ENCODE measurements at regions not wholly inside any gene's neighbourhood (a gene's known extent, or its start where the extent isn't known, plus 50 kb on each side); places are given as distances from the start of the nearest gene placed in this dataset.
"Not testable (repeated sequence)": the region's sequence is repeated elsewhere in the genome, so short reads cannot be mapped to it uniquely, and the experiment has no call there.

- no peak for DNase-seq
These were observed 117.5 kb upstream of the BEND6 start for GRCh38 chr6:56837322-56837894.

GRCh38 chr6:56835612-56836011 is 119.3 kb upstream of the BEND6 start:
- DNase-seq: no peak

GRCh38 chr6:56833873-56834272 is 121.0 kb upstream of the BEND6 start:
- DNase-seq: no peak

- DNase-seq: no peak
These were observed 121.6 kb upstream of the BEND6 start for GRCh38 chr6:56833127-56833791.

- DNase-seq: no peak
These were observed 122.7 kb upstream of the BEND6 start for GRCh38 chr6:56832225-56832624.

GRCh38 chr6:56831334-56831733 is 123.6 kb upstream of the BEND6 start:
- DNase-seq: no peak

GRCh38 chr6:56827908-56828649 is 126.8 kb upstream of the BEND6 start:
- no peak for DNase-seq

GRCh38 chr6:56824431-56824830 is 130.5 kb upstream of the BEND6 start:
- DNase-seq: not testable (repeated sequence)

- no peak for DNase-seq
These were observed 133.9 kb upstream of the BEND6 start for GRCh38 chr6:56821005-56821432.

- DNase-seq: no peak
These were observed 134.8 kb upstream of the BEND6 start for GRCh38 chr6:56820060-56820459.

- no peak for DNase-seq
These were observed 135.3 kb upstream of the BEND6 start for GRCh38 chr6:56819604-56820003.

GRCh38 chr6:56816370-56816769 is 138.5 kb upstream of the BEND6 start:
- no peak for DNase-seq

GRCh38 chr6:56815436-56815835 is 139.5 kb upstream of the BEND6 start:
- DNase-seq: no peak

- no peak for DNase-seq
These were observed 140.1 kb upstream of the BEND6 start for GRCh38 chr6:56814802-56815201.

GRCh38 chr6:56814308-56814707 is 140.6 kb upstream of the BEND6 start:
- no peak for DNase-seq

- not testable (repeated sequence) for DNase-seq
These were observed 142.1 kb upstream of the BEND6 start for GRCh38 chr6:56812851-56813250.

- DNase-seq: no peak
These were observed 146.0 kb upstream of the BEND6 start for GRCh38 chr6:56808871-56809359.

GRCh38 chr6:56807989-56808337 is 146.9 kb upstream of the BEND6 start:
- no peak for DNase-seq

- DNase-seq: no peak
These were observed 147.4 kb upstream of the BEND6 start for GRCh38 chr6:56807326-56807988.

- no peak for DNase-seq
These were observed 148.5 kb upstream of the BEND6 start for GRCh38 chr6:56806368-56806767.

- DNase-seq: no peak
These were observed 149.9 kb upstream of the BEND6 start for GRCh38 chr6:56804996-56805395.

GRCh38 chr6:56803594-56803993 is 151.3 kb upstream of the BEND6 start:
- DNase-seq: no peak

GRCh38 chr6:56802584-56802983 is 152.3 kb upstream of the BEND6 start:
- no peak for DNase-seq

GRCh38 chr6:56799989-56800388 is 154.9 kb upstream of the BEND6 start:
- no peak for DNase-seq
